ENCODE measurements at regions not wholly inside any gene's neighbourhood (a gene's known extent, or its start where the extent isn't known, plus 50 kb on each side); places are given as distances from the start of the nearest gene placed in this dataset.

DNA sequence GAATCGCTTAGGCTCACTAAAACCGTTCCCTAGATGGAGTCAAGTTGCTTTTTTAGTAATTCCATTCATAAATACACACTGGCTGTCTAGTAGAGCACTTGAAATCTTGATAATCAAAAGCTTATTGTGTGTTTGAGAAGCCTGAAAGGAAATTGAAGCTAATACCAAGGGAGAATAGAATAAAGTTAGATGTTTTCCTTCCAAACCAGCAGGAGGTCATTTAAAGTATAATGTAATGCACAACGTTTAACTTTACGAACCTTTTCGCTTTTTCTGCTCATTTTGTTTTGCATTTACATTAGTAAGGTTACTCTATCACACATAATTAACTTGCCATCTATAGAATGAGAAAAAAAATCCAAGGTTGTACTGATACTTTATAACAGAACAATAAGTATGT is 440.9 kb downstream of the NKX6-1 start:
- Mint-ChIP-seq H3K27ac (ENCODE audit: unreplicated experiment) (no peak overlapping the region), H3K9me3 (ENCODE audit: unreplicated experiment) (no peaks in the 10 kb centered on the region), H3K27me3 (ENCODE audit: unreplicated experiment) (no peaks in the 10 kb centered on the region), H3K4me3 (ENCODE audit: unreplicated experiment) (no peak overlapping the region), H3K4me1 (ENCODE audit: low read depth, unreplicated experiment) (no peaks in the 10 kb centered on the region), H3K36me3 (ENCODE audit: unreplicated experiment) (no peaks in the 10 kb centered on the region)
- no peak for DNase-seq
- TF ChIP-seq, protein P1, sequence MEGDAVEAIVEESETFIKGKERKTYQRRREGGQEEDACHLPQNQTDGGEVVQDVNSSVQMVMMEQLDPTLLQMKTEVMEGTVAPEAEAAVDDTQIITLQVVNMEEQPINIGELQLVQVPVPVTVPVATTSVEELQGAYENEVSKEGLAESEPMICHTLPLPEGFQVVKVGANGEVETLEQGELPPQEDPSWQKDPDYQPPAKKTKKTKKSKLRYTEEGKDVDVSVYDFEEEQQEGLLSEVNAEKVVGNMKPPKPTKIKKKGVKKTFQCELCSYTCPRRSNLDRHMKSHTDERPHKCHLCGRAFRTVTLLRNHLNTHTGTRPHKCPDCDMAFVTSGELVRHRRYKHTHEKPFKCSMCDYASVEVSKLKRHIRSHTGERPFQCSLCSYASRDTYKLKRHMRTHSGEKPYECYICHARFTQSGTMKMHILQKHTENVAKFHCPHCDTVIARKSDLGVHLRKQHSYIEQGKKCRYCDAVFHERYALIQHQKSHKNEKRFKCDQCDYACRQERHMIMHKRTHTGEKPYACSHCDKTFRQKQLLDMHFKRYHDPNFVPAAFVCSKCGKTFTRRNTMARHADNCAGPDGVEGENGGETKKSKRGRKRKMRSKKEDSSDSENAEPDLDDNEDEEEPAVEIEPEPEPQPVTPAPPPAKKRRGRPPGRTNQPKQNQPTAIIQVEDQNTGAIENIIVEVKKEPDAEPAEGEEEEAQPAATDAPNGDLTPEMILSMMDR (IDR thresholded peaks at IDR 0.05; ENCODE audit: partially characterized antibody, unreplicated experiment) = no peak

- H3K9me3 Mint-ChIP-seq (ENCODE audit: unreplicated experiment) = peaks cover 3% of the 10 kb centered on the region
- H3K27me3 Mint-ChIP-seq (ENCODE audit: unreplicated experiment) = no peaks in the 10 kb centered on the region
- peak overlapping the region; percentile 66 for H3K27ac Mint-ChIP-seq (ENCODE audit: unreplicated experiment)
- peaks cover 5% of the 10 kb centered on the region for H3K36me3 Mint-ChIP-seq (ENCODE audit: unreplicated experiment)
- no peak for DNase-seq
- H3K4me3 Mint-ChIP-seq (ENCODE audit: unreplicated experiment) = no peak overlapping the region
- TF ChIP-seq, protein P1 (IDR thresholded peaks at IDR 0.05; ENCODE audit: partially characterized antibody, unreplicated experiment) = no peak
- H3K4me1 Mint-ChIP-seq (ENCODE audit: low read depth, unreplicated experiment) = peaks cover 19% of the 10 kb centered on the region
These were observed 447.5 kb downstream of the NKX6-1 start for GRCh38 chr4:84051639-84052038.

- peaks cover 3% of the 10 kb centered on the region for H3K9me3 Mint-ChIP-seq (ENCODE audit: unreplicated experiment)
- H3K36me3 Mint-ChIP-seq (ENCODE audit: unreplicated experiment) = peaks cover 5% of the 10 kb centered on the region
- DNase-seq = no peak
- TF ChIP-seq, protein P1 (IDR thresholded peaks at IDR 0.05; ENCODE audit: partially characterized antibody, unreplicated experiment) = no peak
- H3K4me3 Mint-ChIP-seq (ENCODE audit: unreplicated experiment) = peak overlapping the region; percentile 55
- H3K27ac Mint-ChIP-seq (ENCODE audit: unreplicated experiment) = peak overlapping the region; percentile 66
- peaks cover 19% of the 10 kb centered on the region for H3K4me1 Mint-ChIP-seq (ENCODE audit: low read depth, unreplicated experiment)
- no peaks in the 10 kb centered on the region for H3K27me3 Mint-ChIP-seq (ENCODE audit: unreplicated experiment)
These were observed 448.0 kb downstream of the NKX6-1 start for GRCh38 chr4:84051089-84051488.

DNA sequence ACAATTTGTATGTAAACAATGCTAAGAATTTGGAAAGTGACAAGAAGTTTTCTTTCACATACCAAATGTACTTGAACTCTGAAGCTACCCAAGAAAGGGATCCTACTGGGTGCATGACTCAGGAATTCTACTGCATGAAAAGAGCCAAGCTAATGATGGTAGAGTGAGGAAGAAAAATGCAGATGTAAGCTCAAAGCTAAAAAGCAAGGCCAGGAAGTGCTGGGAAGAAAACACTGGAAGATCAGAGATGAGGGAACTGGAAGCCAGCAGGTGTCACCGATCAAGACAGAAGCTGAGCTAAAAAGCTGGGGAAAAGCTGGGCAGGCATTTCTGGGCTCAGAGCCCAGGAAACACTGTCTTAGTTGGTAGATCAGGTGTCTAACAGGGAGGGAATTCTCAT is 449.1 kb downstream of the NKX6-1 start:
- H3K4me3 Mint-ChIP-seq (ENCODE audit: unreplicated experiment) = no peak overlapping the region
- H3K27me3 Mint-ChIP-seq (ENCODE audit: unreplicated experiment) = peaks cover under 1% of the 10 kb centered on the region
- H3K36me3 Mint-ChIP-seq (ENCODE audit: unreplicated experiment) = peaks cover 5% of the 10 kb centered on the region
- TF ChIP-seq, protein P1 (IDR thresholded peaks at IDR 0.05; ENCODE audit: partially characterized antibody, unreplicated experiment) = no peak
- peaks cover 19% of the 10 kb centered on the region for H3K4me1 Mint-ChIP-seq (ENCODE audit: low read depth, unreplicated experiment)
- no peak for DNase-seq
- no peak overlapping the region for H3K27ac Mint-ChIP-seq (ENCODE audit: unreplicated experiment)
- H3K9me3 Mint-ChIP-seq (ENCODE audit: unreplicated experiment) = peaks cover 3% of the 10 kb centered on the region

- DNase-seq = no peak
- Mint-ChIP-seq H3K27ac (ENCODE audit: unreplicated experiment) (no peak overlapping the region), H3K36me3 (ENCODE audit: unreplicated experiment) (peaks cover 5% of the 10 kb centered on the region), H3K4me3 (ENCODE audit: unreplicated experiment) (no peak overlapping the region), H3K9me3 (ENCODE audit: unreplicated experiment) (peaks cover 2% of the 10 kb centered on the region), H3K27me3 (ENCODE audit: unreplicated experiment) (peaks cover 4% of the 10 kb centered on the region), H3K4me1 (ENCODE audit: low read depth, unreplicated experiment) (peaks cover 23% of the 10 kb centered on the region)
- TF ChIP-seq, protein P1 (IDR thresholded peaks at IDR 0.05; ENCODE audit: partially characterized antibody, unreplicated experiment) = no peak
These were observed 452.5 kb downstream of the NKX6-1 start for GRCh38 chr4:84046551-84046950.
